Hepatocyte (in vitro differentiated cells): ENCODE measurements at regions not wholly inside any gene's neighbourhood (a gene's known extent, or its start where the extent isn't known, plus 50 kb on each side); places are given as distances from the start of the nearest gene placed in this dataset.

ENCODE experiments used
- CTCF ChIP-seq: fragments of 200-600 bp; sonication (generic); IDR thresholded peaks from 2 replicates; pipeline ENCODE4 v1.5.1; 2016; ENCODE audit warnings: antibody characterized with exemption, mild to moderate bottlenecking; ENCODE audit not compliant: poor library complexity
- EZH2 ChIP-seq: fragments of 200-600 bp; sonication (generic); IDR thresholded peaks from 2 replicates; pipeline ENCODE4 v1.6.1; 2016; ENCODE audit warnings: antibody characterized with exemption, mild to moderate bottlenecking, borderline replicate concordance
- EZH2phosphoT487 ChIP-seq: fragments of 200-600 bp; sonication (generic); IDR thresholded peaks from one replicate; pipeline ENCODE4 v1.6.1; 2018; ENCODE audit warnings: antibody characterized with exemption, mild to moderate bottlenecking, low read depth, moderate library complexity; ENCODE audit not compliant: unreplicated experiment, severe bottlenecking

GRCh38 chrX:43446752-43447151, 209.3 kb upstream of the MAOA start:
- TF ChIP-seq CTCF (no peak), EZH2 (no peak), EZH2phosphoT487 (no peak)
